Suprapubic skin (tissue), 3 donors: ENCODE measurements at regions not wholly inside any gene's neighbourhood (a gene's known extent, or its start where the extent isn't known, plus 50 kb on each side); places are given as distances from the start of the nearest gene placed in this dataset.

ENCODE experiments used
- CTCF ChIP-seq, 2 donors: fragments of 200-600 bp in 1 of 2; fragments of 450-650 bp in 1 of 2; sonication (generic) in 1 of 2; IDR thresholded peaks; one replicate each; pipeline ENCODE4 v1.5.1; 2016 to 2019; ENCODE audit warnings: antibody characterized with exemption in 2 of 2, mild to moderate bottlenecking in 1 of 2, moderate library complexity in 1 of 2
- POLR2A ChIP-seq, 2 donors: fragments of 450-650 bp; IDR thresholded peaks; one replicate each; pipeline ENCODE4 v1.6.1; 2017; ENCODE audit warnings: antibody characterized with exemption in 2 of 2, mild to moderate bottlenecking in 2 of 2, moderate library complexity in 2 of 2

GRCh38 chr4:147340591-147341120 is 140.2 kb upstream of the EDNRA start:
- TF ChIP-seq CTCF (IDR thresholded peaks at IDR 0.05) (no peak), POLR2A (IDR thresholded peaks at IDR 0.05) (no peak)
